Progenitor cell of endocrine pancreas (in vitro differentiated cells): ENCODE measurements at regions not wholly inside any gene's neighbourhood (a gene's known extent, or its start where the extent isn't known, plus 50 kb on each side); places are given as distances from the start of the nearest gene placed in this dataset.
"Not testable (repeated sequence)": the region's sequence is repeated elsewhere in the genome, so short reads cannot be mapped to it uniquely, and the experiment has no call there.

Experiments
- DNase-seq: peaks from one replicate; pipeline ENCODE4 v3.0.0; 2021; ENCODE audit warnings: low spot score; ENCODE audit not compliant: unreplicated experiment
- H3K27ac Mint-ChIP-seq: 2 replicates; pipeline ENCODE4 v1.8.0; 2021; ENCODE audit warnings: mild to moderate bottlenecking, moderate library complexity, mixed read lengths
- H3K27me3 Mint-ChIP-seq: 2 replicates; pipeline ENCODE4 v1.8.0; 2021; ENCODE audit warnings: mixed read lengths
- H3K36me3 Mint-ChIP-seq: 2 replicates; pipeline ENCODE4 v1.8.0; 2022; ENCODE audit warnings: mixed read lengths; ENCODE audit not compliant: insufficient read depth
- H3K4me1 Mint-ChIP-seq: 2 replicates; pipeline ENCODE4 v1.8.0; 2021; ENCODE audit warnings: low read depth, mixed read lengths
- H3K4me3 Mint-ChIP-seq: 2 replicates; pipeline ENCODE4 v1.8.0; 2021; ENCODE audit warnings: low read depth, mild to moderate bottlenecking, moderate library complexity, mixed read lengths
- H3K9me3 Mint-ChIP-seq: 2 replicates; pipeline ENCODE4 v1.8.0; 2021; ENCODE audit warnings: low read depth, mixed read lengths
- TF ChIP-seq, protein P1 (sequence below): fragments of 200-600 bp; sonication (generic); IDR thresholded peaks from one replicate; pipeline ENCODE4 v1.5.0; 2021; ENCODE audit warnings: antibody characterized with exemption, mild to moderate bottlenecking; ENCODE audit not compliant: unreplicated experiment

GRCh38 chr1:121443001-121443540, 258.3 kb downstream of the SRGAP2C start:
- Mint-ChIP-seq H3K27me3 (no peaks in the 10 kb centered on the region), H3K4me1 (no peaks in the 10 kb centered on the region), H3K9me3 (peaks cover 10% of the 10 kb centered on the region), H3K4me3 (no peak overlapping the region), H3K36me3 (no peaks in the 10 kb centered on the region), H3K27ac (no peak overlapping the region)
- DNase-seq, result no peak
- TF ChIP-seq, protein P1, sequence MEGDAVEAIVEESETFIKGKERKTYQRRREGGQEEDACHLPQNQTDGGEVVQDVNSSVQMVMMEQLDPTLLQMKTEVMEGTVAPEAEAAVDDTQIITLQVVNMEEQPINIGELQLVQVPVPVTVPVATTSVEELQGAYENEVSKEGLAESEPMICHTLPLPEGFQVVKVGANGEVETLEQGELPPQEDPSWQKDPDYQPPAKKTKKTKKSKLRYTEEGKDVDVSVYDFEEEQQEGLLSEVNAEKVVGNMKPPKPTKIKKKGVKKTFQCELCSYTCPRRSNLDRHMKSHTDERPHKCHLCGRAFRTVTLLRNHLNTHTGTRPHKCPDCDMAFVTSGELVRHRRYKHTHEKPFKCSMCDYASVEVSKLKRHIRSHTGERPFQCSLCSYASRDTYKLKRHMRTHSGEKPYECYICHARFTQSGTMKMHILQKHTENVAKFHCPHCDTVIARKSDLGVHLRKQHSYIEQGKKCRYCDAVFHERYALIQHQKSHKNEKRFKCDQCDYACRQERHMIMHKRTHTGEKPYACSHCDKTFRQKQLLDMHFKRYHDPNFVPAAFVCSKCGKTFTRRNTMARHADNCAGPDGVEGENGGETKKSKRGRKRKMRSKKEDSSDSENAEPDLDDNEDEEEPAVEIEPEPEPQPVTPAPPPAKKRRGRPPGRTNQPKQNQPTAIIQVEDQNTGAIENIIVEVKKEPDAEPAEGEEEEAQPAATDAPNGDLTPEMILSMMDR, result no peak

GRCh38 chr1:121444096-121444495, 259.3 kb downstream of the SRGAP2C start:
- no peaks in the 10 kb centered on the region for H3K36me3 Mint-ChIP-seq
- H3K27me3 Mint-ChIP-seq, result no peaks in the 10 kb centered on the region
- H3K4me1 Mint-ChIP-seq, result no peaks in the 10 kb centered on the region
- H3K4me3 Mint-ChIP-seq, result no peak overlapping the region
- DNase-seq, result no peak
- H3K27ac Mint-ChIP-seq, result no peak overlapping the region
- H3K9me3 Mint-ChIP-seq, result peaks cover 7% of the 10 kb centered on the region
- TF ChIP-seq, protein P1, result no peak

DNA sequence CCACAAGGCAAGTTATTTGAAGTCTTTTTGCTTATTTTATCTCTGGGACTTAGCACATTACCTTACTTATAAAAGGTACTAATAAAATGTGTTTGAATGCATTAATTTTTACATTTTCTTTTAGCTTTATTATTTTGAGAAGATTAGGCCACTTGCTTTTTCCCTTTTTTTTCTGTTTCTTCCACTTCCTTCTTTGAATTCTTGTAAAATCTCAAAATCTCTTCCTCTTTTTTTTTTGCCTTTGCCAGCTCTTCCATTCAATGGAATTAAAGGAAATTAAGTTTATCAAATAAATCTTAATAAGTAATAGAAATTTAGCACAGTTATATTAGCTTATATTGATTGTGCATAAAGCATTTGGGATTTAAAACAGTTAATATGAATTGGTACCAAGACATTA, 260.9 kb downstream of the SRGAP2C start:
- no peaks in the 10 kb centered on the region for H3K27me3 Mint-ChIP-seq
- no peaks in the 10 kb centered on the region for H3K36me3 Mint-ChIP-seq
- no peaks in the 10 kb centered on the region for H3K9me3 Mint-ChIP-seq
- H3K27ac Mint-ChIP-seq, result no peak overlapping the region
- no peak overlapping the region for H3K4me3 Mint-ChIP-seq
- no peaks in the 10 kb centered on the region for H3K4me1 Mint-ChIP-seq
- DNase-seq, result no peak
- TF ChIP-seq, protein P1, result no peak

GRCh38 chr1:121447280-121447923, 262.6 kb downstream of the SRGAP2C start:
- not testable (repeated sequence) for H3K27me3 Mint-ChIP-seq, H3K36me3 Mint-ChIP-seq, H3K4me3 Mint-ChIP-seq, DNase-seq, H3K4me1 Mint-ChIP-seq, H3K27ac Mint-ChIP-seq, H3K9me3 Mint-ChIP-seq
- TF ChIP-seq, protein P1, result peak; percentile 64

DNA sequence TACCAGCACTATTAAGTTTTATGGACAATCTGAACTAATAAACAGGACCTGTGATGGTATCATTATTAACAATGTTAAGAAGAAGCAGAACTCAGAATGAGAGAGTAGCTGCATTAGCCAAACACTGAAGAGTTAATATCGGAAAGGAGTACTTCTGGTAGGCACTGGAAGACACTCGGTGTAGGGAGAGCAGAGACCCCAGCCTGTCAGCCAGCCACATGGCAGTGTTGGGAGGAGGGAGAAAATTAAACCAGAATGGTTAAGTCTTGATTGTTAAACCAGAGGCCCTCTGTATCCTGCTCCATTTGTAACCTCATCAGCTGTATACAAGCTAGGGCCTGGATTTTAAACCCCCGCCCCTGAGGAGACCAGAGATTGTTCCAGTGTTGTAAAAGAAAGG, 263.3 kb downstream of the SRGAP2C start:
- not testable (repeated sequence) for H3K4me3 Mint-ChIP-seq, H3K27ac Mint-ChIP-seq, H3K9me3 Mint-ChIP-seq, DNase-seq, H3K36me3 Mint-ChIP-seq, H3K27me3 Mint-ChIP-seq, H3K4me1 Mint-ChIP-seq

DNA sequence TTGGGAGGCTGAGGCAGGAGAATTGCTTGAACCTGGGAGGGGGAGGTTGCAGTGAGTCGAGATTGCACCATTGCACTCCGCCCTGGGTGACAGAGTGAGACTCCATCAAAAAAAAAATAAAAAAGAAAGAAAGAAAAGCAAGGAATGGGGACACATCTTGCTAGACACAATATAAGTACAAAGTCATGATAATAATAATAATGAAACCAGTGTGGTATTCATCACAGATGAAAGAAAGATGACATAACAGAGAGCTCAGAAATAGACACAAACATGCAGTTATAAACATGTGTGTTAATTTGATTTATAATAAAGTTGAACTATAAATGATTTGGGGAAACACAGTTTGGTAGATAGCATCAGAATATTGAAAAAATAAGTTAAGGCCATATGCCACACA, 264.1 kb downstream of the SRGAP2C start:
- H3K27me3 Mint-ChIP-seq, result no peaks in the 10 kb centered on the region

More for the DNA sequence above, 264.1 kb downstream of the SRGAP2C start:
- H3K9me3 Mint-ChIP-seq, result no peaks in the 10 kb centered on the region
- TF ChIP-seq, protein P1, result no peak
- H3K36me3 Mint-ChIP-seq, result no peaks in the 10 kb centered on the region
- DNase-seq, result no peak
- H3K27ac Mint-ChIP-seq, result no peak overlapping the region
- no peak overlapping the region for H3K4me3 Mint-ChIP-seq
- H3K4me1 Mint-ChIP-seq, result no peaks in the 10 kb centered on the region
